Sigmoid colon (tissue), 4 donors: ENCODE measurements at regions not wholly inside any gene's neighbourhood (a gene's known extent, or its start where the extent isn't known, plus 50 kb on each side); places are given as distances from the start of the nearest gene placed in this dataset.

Source experiments
- CTCF ChIP-seq, 4 experiments: fragments of 450-650 bp in 3 of 4; fragments of 200-600 bp in 1 of 4; IDR thresholded peaks; one replicate each; pipeline ENCODE4 v1.5.1; 2016 to 2019; ENCODE audit warnings: antibody characterized with exemption in 4 of 4, mild to moderate bottlenecking in 3 of 4, moderate library complexity in 2 of 4
- EP300 ChIP-seq, 4 donors: sonication (generic); formaldehyde crosslinking; IDR thresholded peaks; one replicate each; pipeline ENCODE4 v1.6.1; 2017; ENCODE audit warnings: antibody characterized with exemption in 4 of 4
- POLR2A ChIP-seq, 2 donors: fragments of 450-650 bp; IDR thresholded peaks; one replicate each; pipeline ENCODE4 v1.6.1; 2016; ENCODE audit warnings: antibody characterized with exemption in 2 of 2, mild to moderate bottlenecking in 2 of 2, moderate library complexity in 2 of 2
- POLR2AphosphoS5 ChIP-seq, 4 donors: sonication (generic); formaldehyde crosslinking; IDR thresholded peaks; one replicate each; pipeline ENCODE4 v1.6.1; 2017; ENCODE audit warnings: antibody characterized with exemption in 4 of 4

GRCh38 chr6:130661077-130661476, 166.1 kb upstream of the SMLR1 start:
- no peak for TF ChIP-seq CTCF (IDR thresholded peaks at IDR 0.05)
- TF ChIP-seq POLR2A (IDR thresholded peaks at IDR 0.05): no peak
- no peak for TF ChIP-seq EP300 (IDR thresholded peaks at IDR 0.05)
- TF ChIP-seq POLR2AphosphoS5 (IDR thresholded peaks at IDR 0.05): no peak
